ENCODE measurements at regions not wholly inside any gene's neighbourhood (a gene's known extent, or its start where the extent isn't known, plus 50 kb on each side); places are given as distances from the start of the nearest gene placed in this dataset.
"Not testable (repeated sequence)": the region's sequence is repeated elsewhere in the genome, so short reads cannot be mapped to it uniquely, and the experiment has no call there.

- H4K20me1 ChIP-seq (ENCODE audit: control insufficient read depth, insufficient read depth, low read depth, low read length), result no peaks in the 10 kb centered on the region
- no peaks in the 10 kb centered on the region for H3K4me1 ChIP-seq (ENCODE audit: control insufficient read depth, low read length)
- H3K9me3 ChIP-seq (ENCODE audit: control insufficient read depth, insufficient read depth, low read length), result no peaks in the 10 kb centered on the region
- no peak overlapping the region for H3K4me3 ChIP-seq (ENCODE audit: low read length)
- H3K4me2 ChIP-seq (ENCODE audit: low read length), result no peak overlapping the region
- no peaks in the 10 kb centered on the region for H3F3A ChIP-seq (ENCODE audit: control insufficient read depth, insufficient read depth)
- no peaks in the 10 kb centered on the region for H3K27me3 ChIP-seq (ENCODE audit: control insufficient read depth, low read length)
- no peaks in the 10 kb centered on the region for H3K9me2 ChIP-seq (replicated peaks; ENCODE audit: control insufficient read depth, low read length)
- no peaks in the 10 kb centered on the region for H3K79me2 ChIP-seq (ENCODE audit: control insufficient read depth, low read length)
- H3K36me3 ChIP-seq (ENCODE audit: control insufficient read depth, low read length), result no peaks in the 10 kb centered on the region
- no peak for TF ChIP-seq CTCF (IDR thresholded peaks at IDR 0.05; ENCODE audit: low read depth, low read length, poor library complexity, severe bottlenecking)
- TF ChIP-seq EZH2phosphoT487 (IDR thresholded peaks at IDR 0.05; ENCODE audit: borderline replicate concordance, low read length), result no peak
- H3K27ac ChIP-seq (ENCODE audit: low read depth, low read length), result no peak overlapping the region
Measured at GRCh38 chr16:60979119-60979518, 1057.1 kb downstream of the CDH8 start.

- Histone ChIP-seq H3K4me1 (ENCODE audit: control insufficient read depth, low read length) (no peaks in the 10 kb centered on the region), H3K27me3 (ENCODE audit: control insufficient read depth, low read length) (no peaks in the 10 kb centered on the region), H3K9me2 (replicated peaks; ENCODE audit: control insufficient read depth, low read length) (no peaks in the 10 kb centered on the region), H3F3A (ENCODE audit: control insufficient read depth, insufficient read depth) (no peaks in the 10 kb centered on the region), H3K9me3 (ENCODE audit: control insufficient read depth, insufficient read depth, low read length) (no peaks in the 10 kb centered on the region), H4K20me1 (ENCODE audit: control insufficient read depth, insufficient read depth, low read depth, low read length) (no peaks in the 10 kb centered on the region), H3K79me2 (ENCODE audit: control insufficient read depth, low read length) (no peaks in the 10 kb centered on the region), H3K4me2 (ENCODE audit: low read length) (no peak overlapping the region), H3K36me3 (ENCODE audit: control insufficient read depth, low read length) (no peaks in the 10 kb centered on the region), H3K27ac (ENCODE audit: low read depth, low read length) (no peak overlapping the region), H3K4me3 (ENCODE audit: low read length) (no peak overlapping the region)
- no peak for TF ChIP-seq CTCF (IDR thresholded peaks at IDR 0.05; ENCODE audit: low read depth, low read length, poor library complexity, severe bottlenecking)
- TF ChIP-seq EZH2phosphoT487 (IDR thresholded peaks at IDR 0.05; ENCODE audit: borderline replicate concordance, low read length), result no peak
Measured at GRCh38 chr16:60949800-60950199, 1086.4 kb downstream of the CDH8 start.

- H3F3A ChIP-seq (ENCODE audit: control insufficient read depth, insufficient read depth), result no peaks in the 10 kb centered on the region
- H3K4me2 ChIP-seq (ENCODE audit: low read length), result no peak overlapping the region
- H3K9me3 ChIP-seq (ENCODE audit: control insufficient read depth, insufficient read depth, low read length), result no peaks in the 10 kb centered on the region
- no peaks in the 10 kb centered on the region for H3K27me3 ChIP-seq (ENCODE audit: control insufficient read depth, low read length)
- no peak overlapping the region for H3K4me3 ChIP-seq (ENCODE audit: low read length)
- H3K79me2 ChIP-seq (ENCODE audit: control insufficient read depth, low read length), result no peaks in the 10 kb centered on the region
- H3K27ac ChIP-seq (ENCODE audit: low read depth, low read length), result no peak overlapping the region
- H3K9me2 ChIP-seq (replicated peaks; ENCODE audit: control insufficient read depth, low read length), result no peaks in the 10 kb centered on the region
- H3K36me3 ChIP-seq (ENCODE audit: control insufficient read depth, low read length), result no peaks in the 10 kb centered on the region
- TF ChIP-seq EZH2phosphoT487 (IDR thresholded peaks at IDR 0.05; ENCODE audit: borderline replicate concordance, low read length) (no peak), CTCF (IDR thresholded peaks at IDR 0.05; ENCODE audit: low read depth, low read length, poor library complexity, severe bottlenecking) (no peak)
- H4K20me1 ChIP-seq (ENCODE audit: control insufficient read depth, insufficient read depth, low read depth, low read length), result no peaks in the 10 kb centered on the region
- no peaks in the 10 kb centered on the region for H3K4me1 ChIP-seq (ENCODE audit: control insufficient read depth, low read length)
Measured at GRCh38 chr16:60945225-60945624, 1091.0 kb downstream of the CDH8 start.

GRCh38 chr16:60936189-60936588, 1100.0 kb downstream of the CDH8 start:
- H3K4me3 ChIP-seq (ENCODE audit: low read length); H3K4me2 ChIP-seq (ENCODE audit: low read length); H3K4me1 ChIP-seq (ENCODE audit: control insufficient read depth, low read length); H4K20me1 ChIP-seq (ENCODE audit: control insufficient read depth, insufficient read depth, low read depth, low read length); H3F3A ChIP-seq (ENCODE audit: control insufficient read depth, insufficient read depth); H3K27me3 ChIP-seq (ENCODE audit: control insufficient read depth, low read length); H3K79me2 ChIP-seq (ENCODE audit: control insufficient read depth, low read length); H3K9me2 ChIP-seq (replicated peaks; ENCODE audit: control insufficient read depth, low read length); H3K9me3 ChIP-seq (ENCODE audit: control insufficient read depth, insufficient read depth, low read length); H3K36me3 ChIP-seq (ENCODE audit: control insufficient read depth, low read length); H3K27ac ChIP-seq (ENCODE audit: low read depth, low read length): not testable (repeated sequence)

Measured in DOHH2 (cell line).